ENCODE measurements at regions not wholly inside any gene's neighbourhood (a gene's known extent, or its start where the extent isn't known, plus 50 kb on each side); places are given as distances from the start of the nearest gene placed in this dataset.

GRCh38 chr9:95648225-95648624 is 131.5 kb upstream of the PTCH1 start:
- no peak for DNase-seq (ENCODE audit: low read depth, low spot score)
- Histone ChIP-seq H3K4me3 (ENCODE audit: low read length) (no peak overlapping the region), H3K9me3 (ENCODE audit: control insufficient read depth, insufficient read depth, low read length) (no peaks in the 10 kb centered on the region), H3K36me3 (ENCODE audit: control insufficient read depth, insufficient read depth, low read length) (no peaks in the 10 kb centered on the region), H3K4me1 (ENCODE audit: control insufficient read depth, insufficient read depth, low read length) (peaks cover 5% of the 10 kb centered on the region; the same call in 1 of the 2 replicates), H3K27ac (ENCODE audit: low read length) (no peak overlapping the region), H3K27me3 (ENCODE audit: control insufficient read depth, insufficient read depth, low read length) (no peaks in the 10 kb centered on the region)
- no CpG with 5 or more reads among the region's 5 CpGs for WGBS (ENCODE audit: insufficient coverage, insufficient read length)

DNA sequence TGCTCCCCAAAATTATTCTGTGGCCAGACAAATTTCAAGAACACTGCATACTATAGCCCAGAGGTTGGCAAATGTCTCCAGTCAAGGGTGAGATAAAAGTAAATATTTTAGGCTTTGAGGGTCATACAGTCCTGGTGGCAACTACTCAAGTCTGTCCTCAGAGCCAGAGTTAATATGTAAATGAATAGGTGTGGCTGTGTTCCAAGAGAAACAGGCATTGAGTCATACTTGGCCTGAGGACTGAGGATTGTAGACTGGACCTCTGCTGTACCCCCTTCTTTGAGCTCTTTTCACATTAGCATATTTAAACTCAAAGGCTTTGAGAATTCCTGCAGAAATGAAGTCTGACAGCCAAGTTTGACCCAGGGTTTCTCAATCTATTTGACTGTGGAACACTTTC is 129.2 kb upstream of the PTCH1 start:
- no peak overlapping the region for H3K27ac ChIP-seq (ENCODE audit: low read length)
- no peaks in the 10 kb centered on the region for H3K36me3 ChIP-seq (ENCODE audit: control insufficient read depth, insufficient read depth, low read length)
- no peaks in the 10 kb centered on the region for H3K9me3 ChIP-seq (ENCODE audit: control insufficient read depth, insufficient read depth, low read length)
- H3K4me3 ChIP-seq (ENCODE audit: low read length), result no peak overlapping the region
- H3K27me3 ChIP-seq (ENCODE audit: control insufficient read depth, insufficient read depth, low read length), result no peaks in the 10 kb centered on the region
- no peak for DNase-seq (ENCODE audit: low read depth, low spot score)
- H3K4me1 ChIP-seq (ENCODE audit: control insufficient read depth, insufficient read depth, low read length), result peaks cover 5% of the 10 kb centered on the region; the same call in 1 of the 2 replicates

DNA sequence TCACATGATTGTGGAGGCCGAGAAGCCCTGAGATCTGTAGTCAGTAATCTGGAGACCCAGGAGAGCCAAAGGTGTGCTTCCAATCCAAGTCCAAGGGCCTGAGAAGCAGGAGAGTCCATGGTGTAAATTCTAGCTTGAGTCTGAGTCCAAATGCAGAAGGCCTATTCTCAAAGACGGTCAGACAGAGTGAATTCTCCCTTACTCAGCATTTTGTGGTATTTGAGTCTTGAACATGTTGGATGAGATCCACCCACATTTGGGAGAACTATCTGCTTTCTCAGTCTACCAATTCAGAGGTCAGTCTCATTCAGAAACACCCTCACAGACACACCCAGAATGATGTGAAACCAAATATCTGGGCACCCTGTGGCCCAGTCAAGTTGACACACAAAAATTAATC is 128.8 kb upstream of the PTCH1 start:
- Histone ChIP-seq H3K36me3 (ENCODE audit: control insufficient read depth, insufficient read depth, low read length) (no peaks in the 10 kb centered on the region), H3K27ac (ENCODE audit: low read length) (no peak overlapping the region), H3K9me3 (ENCODE audit: control insufficient read depth, insufficient read depth, low read length) (no peaks in the 10 kb centered on the region), H3K4me1 (ENCODE audit: control insufficient read depth, insufficient read depth, low read length) (peaks cover 5% of the 10 kb centered on the region; the same call in 1 of the 2 replicates), H3K4me3 (ENCODE audit: low read length) (no peak overlapping the region), H3K27me3 (ENCODE audit: control insufficient read depth, insufficient read depth, low read length) (no peaks in the 10 kb centered on the region)
- no peak for DNase-seq (ENCODE audit: low read depth, low spot score)
- no CpG with 5 or more reads among the region's 2 CpGs for WGBS (ENCODE audit: insufficient coverage, insufficient read length)

DNA sequence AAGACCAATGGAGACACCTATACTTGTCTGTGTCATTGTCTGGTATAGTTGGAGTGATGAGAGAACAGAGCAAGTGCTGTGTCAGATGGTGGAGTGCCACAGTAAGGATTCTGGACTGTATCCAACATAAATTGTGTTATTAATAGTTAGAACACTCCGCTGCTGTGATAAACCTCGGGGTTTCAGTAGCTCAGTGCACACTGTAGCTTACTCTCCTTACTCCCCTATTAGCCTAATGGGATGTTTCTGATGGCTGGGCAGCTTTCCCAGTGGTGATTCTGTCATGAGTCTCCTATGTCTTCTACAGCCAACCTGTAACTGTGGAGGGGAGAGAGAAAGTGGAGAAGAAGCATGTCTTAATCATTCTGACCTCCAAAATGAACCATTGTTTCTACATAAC is 127.6 kb upstream of the PTCH1 start:
- H3K27me3 ChIP-seq (ENCODE audit: control insufficient read depth, insufficient read depth, low read length), result no peaks in the 10 kb centered on the region
- no peak overlapping the region for H3K27ac ChIP-seq (ENCODE audit: low read length)
- H3K4me1 ChIP-seq (ENCODE audit: control insufficient read depth, insufficient read depth, low read length), result peaks cover 5% of the 10 kb centered on the region; the same call in 1 of the 2 replicates
- H3K9me3 ChIP-seq (ENCODE audit: control insufficient read depth, insufficient read depth, low read length), result no peaks in the 10 kb centered on the region
- no peaks in the 10 kb centered on the region for H3K36me3 ChIP-seq (ENCODE audit: control insufficient read depth, insufficient read depth, low read length)
- no CpG with 5 or more reads among the region's 2 CpGs for WGBS (ENCODE audit: insufficient coverage, insufficient read length)
- no peak overlapping the region for H3K4me3 ChIP-seq (ENCODE audit: low read length)
- no peak for DNase-seq (ENCODE audit: low read depth, low spot score)

GRCh38 chr9:95643619-95644018 is 126.8 kb upstream of the PTCH1 start:
- Histone ChIP-seq H3K4me1 (ENCODE audit: control insufficient read depth, insufficient read depth, low read length) (peaks cover 5% of the 10 kb centered on the region; the same call in 1 of the 2 replicates), H3K9me3 (ENCODE audit: control insufficient read depth, insufficient read depth, low read length) (no peaks in the 10 kb centered on the region), H3K36me3 (ENCODE audit: control insufficient read depth, insufficient read depth, low read length) (no peaks in the 10 kb centered on the region), H3K27me3 (ENCODE audit: control insufficient read depth, insufficient read depth, low read length) (no peaks in the 10 kb centered on the region), H3K4me3 (ENCODE audit: low read length) (no peak overlapping the region), H3K27ac (ENCODE audit: low read length) (no peak overlapping the region)
- no peak for DNase-seq (ENCODE audit: low read depth, low spot score)
- WGBS (ENCODE audit: insufficient coverage, insufficient read length), result no CpG with 5 or more reads among the region's 4 CpGs

- Histone ChIP-seq H3K4me1 (ENCODE audit: control insufficient read depth, insufficient read depth, low read length) (no peaks in the 10 kb centered on the region), H3K36me3 (ENCODE audit: control insufficient read depth, insufficient read depth, low read length) (no peaks in the 10 kb centered on the region), H3K4me3 (ENCODE audit: low read length) (no peak overlapping the region), H3K27me3 (ENCODE audit: control insufficient read depth, insufficient read depth, low read length) (no peaks in the 10 kb centered on the region), H3K27ac (ENCODE audit: low read length) (no peak overlapping the region), H3K9me3 (ENCODE audit: control insufficient read depth, insufficient read depth, low read length) (no peaks in the 10 kb centered on the region)
- DNase-seq (ENCODE audit: low read depth, low spot score), result no peak
Measured at GRCh38 chr9:95642189-95642588, 125.4 kb upstream of the PTCH1 start.

- no peak for DNase-seq (ENCODE audit: low read depth, low spot score)
- no peaks in the 10 kb centered on the region for H3K36me3 ChIP-seq (ENCODE audit: control insufficient read depth, insufficient read depth, low read length)
- H3K27ac ChIP-seq (ENCODE audit: low read length), result no peak overlapping the region
- H3K9me3 ChIP-seq (ENCODE audit: control insufficient read depth, insufficient read depth, low read length), result no peaks in the 10 kb centered on the region
- H3K4me3 ChIP-seq (ENCODE audit: low read length), result no peak overlapping the region
- H3K27me3 ChIP-seq (ENCODE audit: control insufficient read depth, insufficient read depth, low read length), result no peaks in the 10 kb centered on the region
- no peaks in the 10 kb centered on the region for H3K4me1 ChIP-seq (ENCODE audit: control insufficient read depth, insufficient read depth, low read length)
- no CpG with 5 or more reads among the region's 6 CpGs for whole genome bisulfite sequencing (ENCODE audit: insufficient coverage, insufficient read length)
Measured at GRCh38 chr9:95641586-95641985, 124.8 kb upstream of the PTCH1 start.

- no peak overlapping the region for H3K4me3 ChIP-seq (ENCODE audit: low read length)
- no peaks in the 10 kb centered on the region for H3K4me1 ChIP-seq (ENCODE audit: control insufficient read depth, insufficient read depth, low read length)
- no peaks in the 10 kb centered on the region for H3K36me3 ChIP-seq (ENCODE audit: control insufficient read depth, insufficient read depth, low read length)
- DNase-seq (ENCODE audit: low read depth, low spot score), result no peak
- H3K27ac ChIP-seq (ENCODE audit: low read length), result no peak overlapping the region
- no peaks in the 10 kb centered on the region for H3K27me3 ChIP-seq (ENCODE audit: control insufficient read depth, insufficient read depth, low read length)
- no CpG with 5 or more reads among the region's 6 CpGs for WGBS (ENCODE audit: insufficient coverage, insufficient read length)
- H3K9me3 ChIP-seq (ENCODE audit: control insufficient read depth, insufficient read depth, low read length), result no peaks in the 10 kb centered on the region
Measured at GRCh38 chr9:95640336-95640735, 123.6 kb upstream of the PTCH1 start.

GRCh38 chr9:95635986-95636671 is 119.4 kb upstream of the PTCH1 start:
- Histone ChIP-seq H3K36me3 (ENCODE audit: control insufficient read depth, insufficient read depth, low read length) (no peaks in the 10 kb centered on the region), H3K9me3 (ENCODE audit: control insufficient read depth, insufficient read depth, low read length) (no peaks in the 10 kb centered on the region), H3K27ac (ENCODE audit: low read length) (no peak overlapping the region), H3K27me3 (ENCODE audit: control insufficient read depth, insufficient read depth, low read length) (no peaks in the 10 kb centered on the region), H3K4me3 (ENCODE audit: low read length) (no peak overlapping the region), H3K4me1 (ENCODE audit: control insufficient read depth, insufficient read depth, low read length) (no peaks in the 10 kb centered on the region; the same call in 1 of the 2 replicates)
- no peak for DNase-seq (ENCODE audit: low read depth, low spot score)
- no CpG with 5 or more reads among the region's 4 CpGs for WGBS (ENCODE audit: insufficient coverage, insufficient read length)

GRCh38 chr9:95634536-95634935 is 117.8 kb upstream of the PTCH1 start:
- H3K4me3 ChIP-seq (ENCODE audit: low read length), result no peak overlapping the region
- H3K4me1 ChIP-seq (ENCODE audit: control insufficient read depth, insufficient read depth, low read length), result no peaks in the 10 kb centered on the region; the same call in 1 of the 2 replicates
- no peaks in the 10 kb centered on the region for H3K36me3 ChIP-seq (ENCODE audit: control insufficient read depth, insufficient read depth, low read length)
- H3K27ac ChIP-seq (ENCODE audit: low read length), result no peak overlapping the region
- no peak for DNase-seq (ENCODE audit: low read depth, low spot score)
- WGBS (ENCODE audit: insufficient coverage, insufficient read length), result no CpG with 5 or more reads among the region's 6 CpGs
- H3K27me3 ChIP-seq (ENCODE audit: control insufficient read depth, insufficient read depth, low read length), result no peaks in the 10 kb centered on the region
- H3K9me3 ChIP-seq (ENCODE audit: control insufficient read depth, insufficient read depth, low read length), result no peaks in the 10 kb centered on the region

DNA sequence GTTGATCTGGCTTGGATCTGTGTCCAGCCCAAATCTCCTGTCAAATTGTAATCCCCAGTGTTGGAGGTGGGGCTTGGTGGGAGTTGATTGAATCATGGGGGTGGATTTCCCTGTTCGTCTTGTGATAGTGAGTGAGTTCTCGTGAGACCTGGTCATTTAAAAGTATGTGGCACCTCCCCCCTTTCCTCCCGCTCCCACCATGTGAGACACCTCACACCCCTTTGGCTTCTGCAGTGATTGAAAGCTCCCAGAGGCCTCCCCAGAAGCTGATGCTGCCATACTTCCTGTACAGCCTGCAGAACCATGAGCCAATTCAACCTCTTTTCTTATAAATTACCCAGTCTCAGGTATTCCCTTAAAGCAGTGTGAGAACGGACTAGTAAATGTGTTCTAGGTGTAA is 117.3 kb upstream of the PTCH1 start:
- Histone ChIP-seq H3K27me3 (ENCODE audit: control insufficient read depth, insufficient read depth, low read length) (no peaks in the 10 kb centered on the region), H3K9me3 (ENCODE audit: control insufficient read depth, insufficient read depth, low read length) (no peaks in the 10 kb centered on the region), H3K4me1 (ENCODE audit: control insufficient read depth, insufficient read depth, low read length) (no peaks in the 10 kb centered on the region; the same call in 1 of the 2 replicates), H3K36me3 (ENCODE audit: control insufficient read depth, insufficient read depth, low read length) (no peaks in the 10 kb centered on the region), H3K4me3 (ENCODE audit: low read length) (no peak overlapping the region), H3K27ac (ENCODE audit: low read length) (no peak overlapping the region)
- no CpG with 5 or more reads among the region's 4 CpGs for WGBS (ENCODE audit: insufficient coverage, insufficient read length)
- DNase-seq (ENCODE audit: low read depth, low spot score), result no peak

Data from iPS DF 6.9 (cell line).